Right ventricle myocardium inferior (tissue), 1 donor: ENCODE measurements at regions not wholly inside any gene's neighbourhood (a gene's known extent, or its start where the extent isn't known, plus 50 kb on each side); places are given as distances from the start of the nearest gene placed in this dataset.

Experiments used
- ATAC-seq: fragments of 200-7000 bp; cut with Tn5 transposase; one replicate; pipeline ENCODE4 v1.9.1; 2020; ENCODE audit warnings: mild to moderate bottlenecking, moderate library complexity
- DNase-seq: peaks from one replicate; pipeline ENCODE4 v3.0.0; 2021; ENCODE audit errors: missing footprints
- intact Hi-C: fragments of 100-400 bp; cut with DNase I; formaldehyde crosslinking; loops from one replicate; pipeline ENCODE4 v1.11.0; 2022
- donor health status: DM: no; HTN: yes; CAD: no; lungs with severe emphysema.

DNA sequence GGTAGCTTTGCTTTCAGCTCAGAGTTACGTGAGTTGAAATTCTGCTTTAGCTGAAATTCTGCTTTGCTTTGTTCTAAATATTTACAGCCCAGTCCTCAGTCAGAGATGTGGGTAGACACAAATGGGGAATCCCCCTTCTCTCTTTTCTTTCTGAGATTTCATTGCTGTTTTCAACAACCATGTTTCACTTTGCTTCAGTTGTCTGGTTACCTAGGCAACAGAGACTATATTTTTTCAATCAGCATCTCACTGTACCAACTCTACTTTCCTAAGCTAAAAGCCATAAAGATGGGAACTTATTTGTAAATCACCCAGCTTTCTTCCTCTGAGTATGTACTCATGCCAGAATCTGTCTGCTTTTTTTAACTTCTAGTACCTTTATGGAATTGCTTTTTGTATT, 509.0 kb downstream of the OLFM4 start:
- ATAC-seq (no peak), DNase-seq (no peak)
- intact Hi-C loops: no loop called here

DNA sequence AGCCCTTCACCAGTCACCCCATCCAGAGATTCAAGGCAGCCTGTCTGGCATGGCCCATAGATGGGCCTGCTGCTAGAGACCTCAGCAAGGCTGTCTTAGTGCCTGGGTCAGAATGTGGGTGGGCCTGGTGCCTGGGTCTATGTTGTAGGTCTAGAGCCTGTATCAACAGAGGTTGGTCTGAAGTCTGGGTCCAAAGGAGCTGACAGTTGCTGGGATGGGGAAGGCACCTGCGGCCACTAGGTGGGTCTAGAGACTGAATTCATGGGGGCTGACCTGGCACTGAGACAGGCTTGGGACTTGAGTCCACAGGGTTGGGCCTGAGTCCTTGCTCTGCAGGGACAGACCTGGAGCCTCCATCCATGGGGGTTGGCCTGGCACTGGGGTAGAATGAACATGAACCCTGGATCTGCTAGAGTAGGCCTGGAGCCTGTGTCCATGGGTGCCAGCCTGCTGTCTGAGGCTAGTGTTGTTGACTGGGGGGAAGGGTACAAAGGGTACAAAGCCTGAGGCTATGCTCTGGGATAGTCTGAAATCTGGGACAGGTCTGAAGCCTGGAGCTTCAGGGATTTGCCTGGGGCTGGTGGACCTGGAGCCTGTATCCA, 516.8 kb downstream of the OLFM4 start:
- DNase-seq (no peak), ATAC-seq (no peak)
- intact Hi-C loops: no loop called here

DNA sequence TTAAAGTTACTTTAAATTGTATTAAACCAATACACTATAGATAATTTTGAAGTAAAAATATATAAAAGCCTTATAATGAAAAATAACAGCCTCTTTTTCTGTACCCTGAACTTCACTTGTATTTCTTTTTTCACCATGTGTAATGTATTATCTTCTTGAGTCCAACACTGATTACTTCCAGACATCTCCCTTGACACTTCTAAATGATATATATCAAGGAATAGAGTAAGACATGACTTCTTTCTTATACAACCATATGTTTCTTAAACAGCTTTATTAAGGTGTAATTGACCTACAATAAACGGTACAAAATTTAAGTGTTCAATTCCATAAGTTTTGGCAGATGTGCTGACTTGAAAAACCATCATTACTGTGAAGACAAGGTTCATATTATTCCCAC, 531.9 kb downstream of the OLFM4 start:
- intact Hi-C loops: no loop called here
- DNase-seq (no peak), ATAC-seq (no peak)

DNA sequence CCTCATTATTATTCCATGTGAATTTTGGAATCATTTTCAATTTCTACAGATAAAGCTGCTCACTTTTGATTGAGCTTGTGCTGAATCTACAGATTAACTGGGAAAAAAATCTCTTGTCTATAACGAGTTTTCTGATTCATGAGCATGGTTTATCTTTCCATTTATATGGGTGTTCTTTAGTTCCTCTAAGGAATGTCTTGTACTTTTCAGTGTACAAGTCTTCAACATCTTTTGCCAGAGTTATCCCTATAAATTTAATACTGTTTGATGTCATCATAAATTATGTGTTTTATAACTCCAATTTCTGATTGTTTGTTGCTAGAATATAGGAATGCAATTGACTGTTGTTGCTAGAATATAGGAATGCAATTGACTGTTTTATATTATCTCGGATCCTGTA, 533.8 kb downstream of the OLFM4 start:
- ATAC-seq (no peak), DNase-seq (no peak)
- intact Hi-C loops: no loop called here

DNA sequence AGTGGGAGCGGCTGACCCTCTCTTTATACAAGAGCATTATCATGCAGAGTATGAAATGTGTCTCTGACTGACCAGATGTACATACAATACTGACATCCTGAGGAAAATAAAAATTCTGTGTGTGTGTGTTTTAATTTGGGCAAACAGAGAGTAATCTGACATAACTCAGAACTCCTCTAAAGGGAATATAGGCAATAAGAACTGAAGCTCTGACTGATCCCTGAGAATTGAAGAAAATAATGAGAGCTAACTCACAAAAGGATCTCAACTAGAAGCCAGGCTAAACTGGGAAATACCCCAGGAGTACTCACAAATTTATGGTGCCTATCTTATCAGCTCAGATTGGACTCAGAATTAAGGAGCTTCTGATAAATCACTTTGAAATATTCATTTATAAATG, 539.9 kb downstream of the OLFM4 start:
- ATAC-seq (no peak), DNase-seq (no peak)
- intact Hi-C loops: no loop called here

DNA sequence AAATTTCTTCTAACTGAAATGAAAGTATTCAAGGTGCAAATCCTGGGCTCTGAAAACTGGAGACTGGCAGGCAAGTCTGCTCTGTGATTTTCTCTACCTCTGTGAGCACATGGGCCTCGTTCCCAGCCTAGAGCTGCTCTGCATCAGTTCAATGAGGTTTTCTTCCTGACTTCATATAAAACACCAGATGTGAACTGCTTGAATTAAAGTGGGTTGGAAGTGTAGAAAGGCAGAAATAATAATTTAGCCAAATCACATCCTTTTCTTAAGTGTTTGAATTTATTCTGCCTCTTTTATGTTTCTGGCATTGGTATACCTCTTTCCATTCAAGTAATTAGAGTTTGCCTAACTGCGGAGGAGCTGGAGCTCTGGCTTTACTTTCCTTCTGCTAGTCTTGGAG, 540.8 kb downstream of the OLFM4 start:
- ATAC-seq: no peak
- intact Hi-C loops: no loop called here
- DNase-seq: no peak

DNA sequence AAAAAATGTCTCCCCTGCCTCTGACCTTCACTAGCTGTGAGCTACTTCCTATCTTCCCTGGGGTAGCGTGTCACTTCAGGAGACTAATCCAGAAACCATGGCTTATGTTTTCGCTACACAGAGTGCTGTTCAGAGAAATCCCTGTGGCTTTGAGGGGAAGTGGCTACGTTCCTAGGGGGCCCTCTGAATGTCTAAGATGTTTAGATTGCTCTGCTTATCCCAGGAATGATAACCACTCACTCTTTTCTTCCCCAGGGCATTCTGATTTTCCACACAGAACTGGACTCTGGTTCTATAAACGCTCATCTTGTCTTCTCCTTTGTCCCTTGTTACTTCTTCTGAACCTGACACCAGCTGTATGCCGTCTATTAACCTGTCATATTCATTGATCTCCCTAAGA, 572.5 kb downstream of the OLFM4 start:
- DNase-seq (no peak), ATAC-seq (no peak)
- intact Hi-C loops: no loop called here

DNA sequence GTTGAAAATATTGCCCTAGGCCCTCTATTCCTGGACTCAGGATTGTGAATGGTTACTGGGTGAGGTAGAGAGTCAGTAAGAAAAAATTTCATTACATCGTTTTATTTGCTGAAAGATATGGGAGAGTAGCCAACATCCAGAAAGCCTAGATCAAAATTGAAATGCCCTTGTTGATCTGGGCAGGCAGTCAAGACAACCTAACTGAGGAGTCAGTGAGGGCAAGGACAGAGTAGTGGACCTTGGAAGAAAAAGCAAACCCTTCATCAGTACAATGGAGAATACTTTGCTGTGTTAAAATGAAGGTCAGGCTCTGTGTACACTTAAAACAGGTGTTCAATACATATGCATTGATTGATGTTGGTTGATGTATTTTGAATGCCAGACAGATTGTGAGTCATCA, 576.7 kb downstream of the OLFM4 start:
- intact Hi-C loops: no loop called here
- ATAC-seq (no peak), DNase-seq (no peak)

DNA sequence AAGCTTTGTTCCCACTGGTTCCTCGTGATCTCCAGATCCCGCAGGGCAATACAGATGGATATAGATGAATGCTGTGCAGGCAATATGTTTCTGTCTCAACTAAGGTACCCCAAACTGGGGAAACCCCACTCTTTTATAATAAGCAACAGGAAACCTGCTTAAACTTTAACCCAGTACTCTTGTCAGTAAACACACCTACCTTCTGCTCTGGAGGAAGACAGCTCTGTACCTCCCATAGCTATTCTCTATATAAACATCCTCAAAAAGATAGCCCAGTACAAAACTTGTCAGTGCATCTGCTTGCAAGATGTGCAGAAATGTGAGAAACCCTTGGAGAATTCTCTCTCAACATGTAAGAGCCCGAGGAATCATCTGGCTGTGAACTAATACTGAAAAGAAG, 583.6 kb downstream of the OLFM4 start:
- intact Hi-C loops: no loop called here
- no peak for DNase-seq
- no peak for ATAC-seq

DNA sequence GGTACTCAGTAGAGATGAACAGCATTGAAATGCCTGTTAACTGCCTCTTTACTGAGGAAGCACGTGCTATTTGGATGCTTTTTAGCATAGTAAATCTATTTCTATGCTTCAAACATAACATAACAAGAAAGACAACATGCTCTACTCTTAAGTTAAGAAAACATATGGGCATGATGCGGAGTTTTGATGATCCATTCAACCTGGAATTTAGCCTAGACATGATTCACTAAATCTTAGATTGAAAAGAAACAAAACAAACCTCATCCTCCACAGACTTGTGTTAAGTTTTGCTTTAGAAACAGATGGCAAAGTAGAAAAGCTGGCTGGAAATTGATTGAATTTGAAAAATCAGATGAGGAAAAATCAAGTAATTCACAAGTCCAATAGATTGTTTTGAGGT, 593.8 kb downstream of the OLFM4 start:
- no peak for ATAC-seq
- intact Hi-C loops: no loop called here
- DNase-seq: no peak

DNA sequence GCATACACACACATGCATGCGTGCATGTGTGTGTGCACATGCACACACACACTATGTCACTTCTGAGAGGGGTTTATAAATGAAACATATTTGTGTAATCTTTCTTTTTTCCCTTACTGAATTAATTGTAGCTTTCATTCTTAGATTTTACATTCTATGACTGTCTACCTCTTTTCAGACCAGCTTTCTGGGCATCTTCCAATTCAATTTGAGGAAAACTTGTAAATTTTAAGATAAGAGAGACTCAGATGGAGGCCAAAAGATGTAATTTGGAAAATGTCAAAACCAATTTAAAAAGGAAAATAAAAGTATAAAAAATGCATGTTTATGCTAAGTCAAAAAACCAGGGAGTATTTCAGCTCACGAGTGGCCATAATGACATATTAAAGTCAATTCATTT, 594.5 kb downstream of the OLFM4 start:
- ATAC-seq (no peak), DNase-seq (no peak)
- intact Hi-C loops: no loop called here

DNA sequence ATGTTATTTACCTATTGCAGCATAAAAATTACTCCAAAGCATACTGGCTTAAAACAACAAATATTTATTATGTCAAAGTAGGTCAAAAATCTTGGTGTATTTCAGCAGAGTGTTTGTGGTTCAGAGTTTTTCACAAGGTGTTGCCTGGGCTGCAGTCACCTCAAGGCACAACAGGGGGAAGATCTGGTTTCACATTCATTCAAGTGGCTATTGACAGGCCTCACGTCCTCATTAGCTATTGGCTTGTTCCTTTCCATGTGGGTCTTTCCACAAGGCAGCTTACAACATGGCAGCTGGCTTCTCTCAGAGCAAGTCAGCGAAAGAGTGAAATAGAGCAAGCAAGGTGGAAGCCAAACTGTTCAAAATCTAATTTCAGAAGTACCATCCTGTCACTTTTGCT, 602.9 kb downstream of the OLFM4 start:
- intact Hi-C loops: no loop called here
- DNase-seq (no peak), ATAC-seq (no peak)

DNA sequence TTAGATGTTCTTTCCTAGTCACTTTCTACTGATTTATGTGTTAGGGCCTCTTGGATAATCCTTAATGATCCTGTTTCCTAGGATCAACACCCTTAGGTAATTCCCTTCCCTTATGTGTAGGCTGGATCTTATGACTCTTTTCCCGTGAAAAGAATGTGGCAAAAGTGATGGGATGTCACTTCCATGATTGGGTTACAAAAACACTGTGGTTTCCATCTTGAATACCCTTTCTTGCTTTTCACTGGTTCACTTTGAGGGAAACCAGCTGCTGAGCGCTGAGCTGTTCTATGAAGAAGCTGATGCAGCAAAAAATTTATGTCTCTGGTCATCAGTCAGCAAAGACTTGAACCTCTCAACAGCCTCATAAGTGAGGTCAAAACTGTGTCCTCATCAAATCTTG, 609.4 kb downstream of the OLFM4 start:
- no peak for ATAC-seq
- intact Hi-C loops: no loop called here
- DNase-seq: no peak

DNA sequence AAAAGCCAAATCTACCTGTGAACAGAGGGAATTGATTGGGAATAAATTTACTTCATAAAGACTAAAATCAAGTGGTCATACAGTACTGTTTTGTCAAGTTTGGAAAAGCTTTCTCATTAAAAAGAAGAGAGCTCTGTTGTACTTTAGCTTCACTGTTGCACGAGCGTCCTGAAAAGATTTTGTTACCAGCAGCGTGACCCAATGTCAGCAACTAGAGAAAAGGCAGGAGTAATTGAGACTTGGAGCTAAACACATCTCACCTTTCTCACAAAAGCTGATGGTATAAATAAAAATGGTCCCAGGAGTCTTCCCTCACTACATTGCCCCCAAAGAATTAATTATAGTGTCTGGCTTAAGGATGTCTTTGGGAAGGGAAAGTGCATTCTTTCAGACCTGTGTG, 613.7 kb downstream of the OLFM4 start:
- intact Hi-C loops: no loop called here
- ATAC-seq (no peak), DNase-seq (no peak)

DNA sequence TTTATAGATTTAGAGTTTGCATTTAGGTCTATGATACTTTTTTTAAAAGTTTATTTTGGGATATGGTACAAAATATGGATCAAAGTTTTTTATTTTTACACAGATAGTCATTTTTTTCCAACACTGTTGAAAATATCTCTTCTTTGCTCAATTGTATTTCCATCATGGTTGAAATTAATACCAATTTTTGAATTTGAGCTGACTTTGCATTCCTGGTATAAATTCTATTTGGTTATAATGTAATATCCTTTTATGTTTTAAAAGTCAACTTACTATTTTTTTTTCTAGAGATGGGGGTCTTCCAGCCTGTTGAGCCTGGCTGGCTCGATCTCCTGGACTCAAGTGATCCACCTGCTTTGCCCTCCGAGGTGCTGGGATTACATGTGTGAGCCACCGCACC, 620.1 kb downstream of the OLFM4 start:
- ATAC-seq (no peak), DNase-seq (no peak)
- intact Hi-C loops: no loop called here

DNA sequence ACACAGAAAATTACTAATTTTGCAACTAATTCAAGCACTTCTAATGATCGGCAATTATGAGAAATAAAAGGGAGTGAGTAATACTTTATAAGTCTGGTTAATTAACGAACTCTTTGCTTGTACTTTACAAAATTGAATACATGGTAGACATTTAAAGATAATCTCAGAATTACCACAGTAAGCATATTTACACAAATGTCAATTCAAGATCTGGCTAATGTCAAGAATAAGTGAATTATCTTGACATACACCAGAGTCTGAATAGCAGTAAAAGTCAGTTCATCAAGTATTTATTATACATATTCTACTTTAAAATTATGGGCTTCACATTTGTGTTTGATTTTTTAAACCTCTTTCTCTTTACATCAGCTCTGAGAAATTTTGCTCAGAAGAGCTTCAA, 643.4 kb downstream of the OLFM4 start:
- intact Hi-C loops: no loop called here
- ATAC-seq: no peak
- no peak for DNase-seq

DNA sequence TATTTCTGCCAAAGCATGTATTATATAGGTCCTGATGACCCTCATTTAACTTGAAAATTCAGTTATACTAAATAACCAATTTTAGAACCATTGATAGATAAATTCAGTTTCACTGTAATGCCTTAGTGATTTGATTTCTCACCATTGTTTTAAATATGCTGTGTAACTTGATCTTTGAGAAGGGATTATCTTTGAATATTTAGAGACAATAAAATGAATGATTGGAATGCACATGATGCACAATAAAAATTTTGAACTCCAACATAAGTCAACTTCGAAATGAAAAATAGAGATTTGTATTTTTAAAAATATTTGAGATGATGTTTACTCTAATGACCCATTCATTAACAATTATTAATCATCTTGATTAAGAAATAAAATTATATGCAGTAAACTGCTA, 654.5 kb downstream of the OLFM4 start:
- ATAC-seq: no peak
- no peak for DNase-seq
- intact Hi-C loops: no loop called here

DNA sequence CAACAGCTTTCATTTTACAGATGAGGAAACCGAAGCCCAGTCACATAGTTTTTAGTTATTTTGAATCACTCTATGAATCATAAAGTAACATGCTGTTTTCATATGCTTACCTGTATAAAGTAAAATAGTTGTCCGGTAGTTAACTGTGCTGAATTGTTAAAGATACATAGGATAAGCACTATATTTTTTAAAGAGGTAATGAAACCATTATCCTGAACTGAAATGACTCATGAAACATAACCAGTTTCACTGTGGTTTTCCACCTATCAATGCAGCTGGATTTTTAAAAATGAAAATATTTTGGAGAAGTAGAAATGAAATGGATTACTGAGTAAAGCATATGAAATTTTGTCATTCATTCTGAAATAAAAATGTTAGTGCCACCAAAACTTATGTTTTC, 655.0 kb downstream of the OLFM4 start:
- ATAC-seq: no peak
- intact Hi-C loops: no loop called here
- no peak for DNase-seq

DNA sequence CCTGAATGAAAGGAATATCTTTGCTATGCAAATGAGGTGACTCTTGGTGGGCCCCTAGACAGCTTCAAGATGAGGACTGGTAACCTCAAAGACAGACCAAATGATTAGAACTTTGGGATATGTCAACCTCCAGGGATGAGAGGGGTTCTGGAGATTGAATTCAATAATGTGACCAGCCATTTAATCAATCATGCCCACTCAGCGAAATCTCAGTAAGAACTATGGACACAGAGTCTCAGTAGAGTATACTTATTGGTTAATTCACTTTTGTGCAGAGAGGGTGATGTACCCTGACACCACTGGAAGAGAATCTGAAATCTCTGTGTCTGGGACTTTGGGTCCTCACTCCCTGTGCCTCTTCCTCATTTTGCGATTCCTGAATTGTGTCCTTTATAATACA, 662.8 kb downstream of the OLFM4 start:
- no peak for DNase-seq
- ATAC-seq: no peak
- intact Hi-C loops: no loop called here

DNA sequence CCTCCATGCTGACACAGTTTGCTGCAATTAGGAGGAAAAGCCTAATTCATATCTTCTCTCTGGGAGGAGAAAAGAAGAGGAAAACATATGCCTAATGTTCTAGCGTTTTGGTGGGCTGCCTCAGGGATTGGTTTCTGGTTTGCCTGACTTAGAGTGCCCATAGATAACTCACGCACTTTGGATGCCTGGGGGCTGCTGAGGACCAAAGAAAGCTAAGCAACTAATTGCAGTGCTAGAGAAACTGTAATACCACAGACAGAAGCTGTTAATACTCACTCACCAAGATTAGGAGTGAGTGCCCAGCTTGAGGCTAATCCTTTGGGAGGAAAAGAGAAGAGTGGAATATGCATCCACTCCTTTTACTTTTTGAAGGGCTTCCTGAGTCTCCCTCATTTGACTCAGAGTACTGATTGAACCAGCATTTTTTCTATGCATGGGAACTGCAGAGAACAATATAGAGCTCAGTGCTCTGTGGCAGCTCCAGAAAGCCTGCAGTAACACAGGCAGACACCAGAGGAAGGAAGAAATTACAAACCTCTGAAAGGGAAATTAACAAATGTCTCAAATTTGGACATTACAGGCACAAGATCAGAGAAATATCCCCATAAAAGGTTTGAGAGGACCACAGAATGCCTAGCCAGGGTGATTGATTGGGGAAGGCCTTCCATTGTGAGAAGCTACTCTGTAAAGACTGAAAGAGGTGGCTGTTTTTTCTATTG, 666.4 kb downstream of the OLFM4 start:
- intact Hi-C loops: no loop called here
- ATAC-seq (no peak), DNase-seq (no peak)

DNA sequence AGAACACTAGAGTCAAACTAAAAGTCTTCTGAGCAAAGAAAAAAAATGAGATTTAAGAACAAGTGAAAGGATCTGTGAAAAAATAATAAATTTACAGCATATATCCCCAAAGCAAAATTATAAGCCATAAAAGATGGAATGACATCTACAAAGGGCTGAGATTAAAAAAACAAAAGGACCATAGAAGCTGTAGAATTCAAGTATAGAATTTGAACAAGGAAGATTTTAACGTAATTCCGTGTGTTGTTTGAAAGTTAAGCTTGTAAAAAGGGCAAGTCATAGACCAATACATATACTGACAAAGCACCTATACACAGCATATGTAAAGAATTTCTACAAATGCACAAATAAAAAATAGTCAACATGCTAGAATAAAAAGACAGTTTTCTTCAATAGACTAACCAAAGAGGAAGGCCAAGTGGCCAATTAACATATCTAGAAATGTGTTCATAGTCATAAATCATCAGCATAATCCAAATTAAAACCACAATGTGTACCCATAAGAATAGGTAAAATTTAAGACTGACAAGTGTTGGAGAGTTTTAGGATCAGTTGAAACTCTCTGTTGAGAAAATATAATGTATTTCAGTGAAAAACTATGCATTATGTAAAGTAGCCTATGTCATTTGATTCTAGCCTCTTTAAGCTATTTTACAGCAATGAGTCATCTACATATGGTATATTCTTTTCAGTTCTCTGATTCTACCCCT, 674.9 kb downstream of the OLFM4 start:
- ATAC-seq (no peak), DNase-seq (no peak)
- intact Hi-C loops: no loop called here
